ENCODE measurements at regions not wholly inside any gene's neighbourhood (a gene's known extent, or its start where the extent isn't known, plus 50 kb on each side); places are given as distances from the start of the nearest gene placed in this dataset.

DNA sequence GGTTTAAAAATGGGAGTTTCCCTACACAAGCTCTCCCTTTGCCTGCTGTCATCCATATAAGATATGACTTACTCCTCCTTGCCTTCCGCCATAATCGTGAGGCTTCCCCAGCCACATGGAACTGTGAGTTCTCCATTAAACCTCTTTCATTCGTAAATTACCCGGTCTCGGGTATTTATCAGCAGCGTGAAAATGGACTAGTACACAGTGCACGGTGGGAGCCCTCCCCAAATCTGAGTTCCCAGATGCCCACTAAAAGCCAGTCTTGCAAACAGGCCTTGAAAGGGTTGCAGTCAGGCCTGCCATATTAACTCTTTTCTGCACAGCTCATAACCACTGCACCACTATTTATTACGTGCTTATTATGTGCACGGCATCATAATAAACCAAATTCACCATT lies 400.9 kb downstream of the PRDM2 start:
- DNase-seq (ENCODE audit: low read depth in 2 of 2), result no peak

DNA sequence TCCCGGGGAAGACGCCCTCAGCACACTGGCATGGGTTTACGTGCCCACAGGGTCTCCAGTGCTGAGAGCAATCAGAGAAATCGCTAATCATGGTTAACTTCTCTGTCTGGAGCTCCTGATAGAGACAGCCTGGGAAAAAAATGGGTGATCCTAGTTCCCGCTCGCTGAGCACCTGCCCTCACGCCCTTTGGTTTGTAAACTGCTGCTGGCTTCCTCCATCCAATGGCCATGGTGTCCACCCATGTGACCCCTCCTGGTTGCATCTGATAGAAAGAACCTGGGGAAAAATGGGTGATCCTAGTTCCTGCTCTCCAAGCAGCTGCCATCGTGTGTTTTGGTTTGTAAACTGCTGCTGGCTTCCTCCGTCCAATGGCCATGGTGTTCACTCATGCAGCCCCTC lies 402.2 kb downstream of the PRDM2 start:
- no peak for DNase-seq (ENCODE audit: low read depth in 2 of 2)

DNA sequence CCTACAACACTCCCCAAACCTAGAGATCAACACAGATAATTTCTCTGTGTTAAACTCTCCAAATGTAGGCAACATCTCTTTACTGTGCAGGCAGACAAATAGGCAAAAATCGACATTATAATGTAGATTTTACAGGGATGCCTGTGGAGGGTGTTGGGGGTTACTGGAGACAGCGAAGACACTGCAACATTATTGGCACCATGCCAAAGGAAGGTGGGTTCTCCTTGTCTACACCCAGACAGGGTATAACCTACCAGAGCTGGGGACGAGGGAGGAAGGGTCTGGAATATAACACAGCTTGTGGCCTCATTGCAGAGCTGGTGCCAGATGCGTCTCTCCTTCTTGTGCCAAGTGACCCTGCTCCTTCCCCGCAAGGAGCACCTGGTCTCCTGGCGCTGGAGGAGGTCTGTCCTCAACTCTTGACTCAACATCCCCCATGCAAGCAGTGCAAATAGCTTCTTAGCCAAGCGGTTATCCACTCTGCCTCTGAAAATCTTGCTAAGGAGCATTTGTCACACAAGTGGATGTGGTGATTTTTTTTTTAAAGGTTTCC lies 404.0 kb downstream of the PRDM2 start:
- no peak for DNase-seq (ENCODE audit: low read depth in 2 of 2)

DNA sequence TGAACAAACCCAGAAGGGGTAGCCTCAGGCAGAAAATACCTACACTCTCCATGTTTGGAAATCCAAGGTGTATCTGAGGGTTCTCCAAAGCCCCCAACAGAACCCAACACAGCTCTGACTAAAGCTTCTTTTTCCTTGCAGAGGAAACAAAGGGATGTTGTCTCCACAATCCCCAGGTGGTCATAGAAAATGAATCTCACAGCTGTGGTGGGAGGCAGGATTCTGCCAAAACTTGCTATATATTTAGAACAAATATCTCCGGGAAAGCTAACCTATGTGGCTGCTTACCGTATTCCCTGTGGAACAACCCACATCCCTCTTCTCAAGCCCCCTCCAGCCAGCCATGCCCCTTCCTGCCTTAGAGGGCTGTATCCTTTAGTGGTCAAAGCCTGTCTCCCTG lies 406.1 kb downstream of the PRDM2 start:
- no peak for DNase-seq (ENCODE audit: low read depth in 2 of 2)

DNA sequence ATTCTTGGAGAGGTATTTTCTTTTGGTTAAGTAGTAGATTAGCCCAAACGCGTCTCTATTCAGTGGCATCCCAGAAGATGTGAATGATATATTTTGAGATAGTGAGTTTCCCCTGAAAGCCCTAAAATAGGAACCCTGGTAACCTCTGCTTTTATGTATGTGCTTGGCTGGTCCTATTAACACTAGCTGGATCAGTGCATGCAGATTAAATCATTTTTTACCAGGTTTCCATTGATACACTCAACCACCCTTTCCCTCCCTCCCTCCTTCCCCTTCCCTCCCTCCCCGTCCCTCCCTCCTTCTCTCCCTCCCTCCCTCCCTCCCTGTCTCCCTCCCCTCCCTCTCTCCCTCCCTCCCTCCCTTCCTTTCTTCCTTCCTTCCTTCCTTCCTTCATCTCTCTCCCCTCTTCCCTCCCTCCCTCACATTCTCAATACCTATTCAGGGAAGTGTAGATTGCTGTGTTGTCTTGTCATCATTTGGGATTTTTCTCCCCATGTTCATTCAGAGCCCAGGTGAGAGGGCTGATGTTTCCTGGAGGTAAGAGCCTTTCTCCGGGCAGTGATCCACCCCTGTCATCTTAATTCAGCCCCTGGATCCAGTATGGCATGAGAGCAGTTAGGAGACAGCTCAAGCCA lies 406.8 kb downstream of the PRDM2 start:
- DNase-seq (ENCODE audit: low read depth in 2 of 2), result no peak

DNA sequence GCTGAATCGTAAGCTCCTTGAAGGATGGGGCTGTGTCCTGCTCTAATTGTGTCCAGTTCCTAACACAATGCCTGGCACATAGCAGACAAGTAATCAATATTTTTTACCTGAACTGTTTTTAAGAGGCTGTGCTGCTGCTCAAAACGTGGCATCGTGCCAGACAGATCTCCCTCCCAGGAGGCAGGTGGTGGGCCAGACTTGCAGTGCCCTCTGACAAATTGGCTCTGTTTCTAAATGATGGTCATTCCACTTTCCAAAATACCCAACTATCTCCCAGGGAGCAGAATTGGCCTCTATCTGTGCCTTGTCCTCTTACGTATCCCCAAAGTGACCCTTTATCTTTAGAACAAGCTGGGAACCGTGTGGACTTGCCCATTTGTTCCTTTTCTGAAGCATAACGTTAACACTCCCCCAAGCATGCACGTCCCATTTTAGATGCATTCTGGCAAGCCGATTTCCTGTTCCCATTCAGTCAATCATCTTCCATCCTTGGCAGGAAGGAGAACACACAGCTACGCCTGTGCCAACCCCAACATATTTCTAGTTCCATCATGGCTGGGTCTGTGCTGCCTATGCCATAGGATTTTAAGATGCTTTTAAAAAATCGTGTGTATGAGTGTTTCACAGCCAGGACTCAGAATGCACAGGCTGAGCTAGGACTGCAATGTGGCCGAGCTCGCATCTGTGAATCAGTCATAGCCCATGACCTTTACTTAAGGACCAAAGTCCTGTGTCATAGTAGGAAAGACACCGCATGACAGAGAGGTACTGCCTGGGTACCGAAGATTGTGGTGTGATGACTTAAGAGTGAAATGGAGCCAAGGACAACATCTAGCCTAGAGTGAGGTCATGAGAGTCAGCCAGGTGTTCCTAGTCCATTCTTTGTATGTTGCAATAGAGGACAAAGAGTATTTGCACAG lies 408.6 kb downstream of the PRDM2 start:
- no peak for DNase-seq (ENCODE audit: low read depth in 2 of 2)

DNA sequence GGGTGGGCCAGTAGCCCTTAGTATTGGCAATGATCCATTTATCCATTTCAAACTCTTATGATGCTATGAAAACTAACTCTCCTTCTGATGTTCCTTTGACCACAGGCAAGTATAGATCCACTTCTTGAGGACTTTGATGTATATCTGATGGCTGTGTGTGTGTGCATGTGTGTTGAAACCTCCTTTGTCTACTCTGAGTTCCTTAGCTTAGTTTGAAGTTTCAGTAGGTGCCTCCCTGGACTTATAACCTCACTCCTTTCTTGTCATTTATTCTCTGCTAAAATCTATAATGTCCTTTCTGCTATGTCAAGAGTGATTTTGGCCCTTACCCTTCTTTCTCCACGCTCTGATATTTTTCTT lies 409.3 kb downstream of the PRDM2 start:
- DNase-seq (ENCODE audit: low read depth in 2 of 2), result no peak

DNA sequence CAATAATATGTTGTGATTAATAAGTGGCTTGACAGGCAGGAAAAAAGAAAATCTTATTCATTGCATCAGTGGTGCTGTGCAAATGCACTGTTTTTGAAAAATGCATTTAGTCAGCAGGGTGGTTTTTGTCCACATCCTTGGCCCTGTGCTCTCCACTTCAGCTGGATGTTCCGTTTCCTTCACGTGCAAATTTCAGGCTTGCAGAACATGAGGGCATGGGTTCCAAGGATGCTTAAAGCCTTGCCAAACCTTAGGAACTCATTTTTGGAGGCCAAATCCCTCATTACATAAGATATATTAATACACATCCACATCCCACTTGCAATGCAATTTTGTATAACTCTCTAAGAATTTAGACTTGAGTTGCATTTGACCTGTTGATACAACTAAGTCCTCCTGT lies 410.1 kb downstream of the PRDM2 start:
- DNase-seq (ENCODE audit: low read depth in 2 of 2), result no peak

DNA sequence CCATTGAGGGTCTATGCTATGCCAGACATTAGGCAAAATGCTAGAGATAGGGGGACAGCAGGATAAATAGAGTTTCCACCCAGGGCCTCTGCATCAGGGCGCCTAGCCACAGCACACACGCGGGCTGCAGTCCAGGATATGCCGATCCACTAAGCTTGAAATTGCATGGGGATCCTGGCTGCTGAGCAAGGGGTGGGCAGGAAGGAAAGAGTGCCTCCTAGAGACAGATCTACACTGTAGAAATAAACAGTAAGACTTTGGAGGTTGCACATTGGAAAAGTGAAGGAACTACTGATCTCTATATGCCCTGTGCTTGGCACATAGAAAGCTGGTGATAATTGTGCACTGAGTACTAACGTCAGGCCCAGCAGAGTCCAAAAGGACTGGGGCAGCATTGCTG lies 411.1 kb downstream of the PRDM2 start:
- DNase-seq (ENCODE audit: low read depth in 2 of 2), result no peak

DNA sequence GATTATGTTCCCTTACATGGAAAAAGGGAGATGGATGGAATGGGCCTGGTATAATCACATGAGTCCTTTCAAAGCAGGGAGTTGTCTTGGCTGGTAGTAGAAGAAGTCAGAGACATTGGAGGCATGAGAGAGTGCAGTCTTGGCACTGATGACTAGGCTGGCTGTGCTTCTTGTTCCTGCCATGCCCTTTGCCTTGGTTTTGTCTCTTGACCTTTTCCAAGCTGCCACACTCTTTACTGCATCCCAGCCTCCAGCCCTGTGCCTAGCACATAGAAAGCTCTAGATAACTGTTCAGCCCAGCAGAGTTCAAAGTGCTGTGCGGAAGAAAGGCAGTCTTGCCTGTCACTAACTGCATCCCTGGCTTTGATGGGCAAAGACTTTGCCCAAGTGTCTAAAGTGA lies 412.6 kb downstream of the PRDM2 start:
- DNase-seq (ENCODE audit: low read depth in 2 of 2), result no peak

DNA sequence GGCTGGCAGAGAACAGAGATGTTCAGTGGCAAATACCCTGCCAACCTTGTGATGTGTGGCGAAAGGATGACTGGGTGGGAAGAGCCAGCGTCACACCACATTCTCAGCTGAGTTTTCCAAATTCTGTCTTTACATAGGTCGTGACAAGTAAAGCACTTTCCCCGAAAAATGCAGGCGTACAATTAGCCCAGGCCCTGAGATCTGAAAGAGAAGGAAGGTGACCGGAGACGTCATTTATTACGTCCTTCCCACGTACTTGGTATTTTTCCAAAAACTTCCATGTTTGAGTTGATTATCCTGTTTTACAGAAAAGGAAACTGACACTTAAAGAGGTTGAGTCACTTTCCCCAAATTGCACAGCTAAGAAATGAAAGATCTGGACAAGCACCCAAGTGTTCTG lies 413.3 kb downstream of the PRDM2 start:
- DNase-seq (ENCODE audit: low read depth in 2 of 2), result no peak

DNA sequence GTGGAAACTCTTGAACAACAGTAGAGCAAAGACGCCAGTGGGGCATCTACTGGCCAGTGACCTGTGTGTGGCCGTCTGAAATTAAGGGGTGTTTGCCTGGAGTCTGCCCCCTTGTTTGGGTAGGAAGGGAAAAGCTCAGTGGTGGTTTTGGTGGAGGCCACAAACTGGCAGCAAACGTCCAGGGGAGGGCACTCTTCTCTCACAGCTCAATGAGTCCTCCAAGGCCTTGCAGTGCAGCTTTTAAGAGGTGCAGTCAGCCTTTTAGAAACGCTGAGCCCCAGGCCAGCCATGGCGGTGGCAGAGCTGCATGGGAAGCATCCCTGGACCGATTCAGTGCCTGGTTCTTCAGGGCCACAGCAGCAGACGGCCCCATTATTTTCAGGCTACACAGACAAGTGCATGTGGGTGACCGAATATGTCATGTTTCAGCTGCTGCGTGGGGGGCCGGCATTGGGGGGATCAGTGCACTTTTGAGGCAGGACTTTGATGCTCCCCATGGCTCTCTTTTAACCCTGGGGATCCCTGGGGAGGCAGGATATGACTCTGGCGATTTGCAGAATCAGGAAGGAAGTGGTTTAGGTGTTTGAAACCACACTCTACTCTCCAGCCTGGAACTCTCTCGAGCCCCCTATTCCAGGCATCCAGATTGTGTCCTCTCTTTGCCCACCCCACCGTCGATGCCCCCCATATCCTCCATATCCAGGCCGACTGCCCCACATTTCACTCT lies 414.0 kb downstream of the PRDM2 start:
- DNase-seq (ENCODE audit: low read depth in 2 of 2), result no peak

DNA sequence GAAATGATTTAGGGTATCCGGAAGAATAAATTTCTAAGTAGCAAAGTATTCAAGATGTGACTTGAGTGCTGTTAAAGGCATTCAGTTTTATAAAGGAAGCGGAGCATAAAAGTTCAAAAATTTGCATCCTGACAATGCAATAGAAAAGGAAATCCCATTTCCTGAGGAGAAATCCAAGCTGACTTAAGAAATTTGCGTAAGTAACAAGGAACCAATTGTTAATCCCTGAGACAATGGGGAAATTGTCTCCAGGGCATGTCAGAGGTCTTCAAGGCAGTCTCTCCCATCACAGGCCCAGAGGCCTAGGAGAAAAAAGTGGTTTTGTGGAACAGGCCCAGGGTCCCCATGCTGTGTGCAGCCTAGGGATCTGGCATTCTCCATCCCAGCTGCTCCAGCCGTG lies 416.0 kb downstream of the PRDM2 start:
- no peak for DNase-seq (ENCODE audit: low read depth in 2 of 2)

DNA sequence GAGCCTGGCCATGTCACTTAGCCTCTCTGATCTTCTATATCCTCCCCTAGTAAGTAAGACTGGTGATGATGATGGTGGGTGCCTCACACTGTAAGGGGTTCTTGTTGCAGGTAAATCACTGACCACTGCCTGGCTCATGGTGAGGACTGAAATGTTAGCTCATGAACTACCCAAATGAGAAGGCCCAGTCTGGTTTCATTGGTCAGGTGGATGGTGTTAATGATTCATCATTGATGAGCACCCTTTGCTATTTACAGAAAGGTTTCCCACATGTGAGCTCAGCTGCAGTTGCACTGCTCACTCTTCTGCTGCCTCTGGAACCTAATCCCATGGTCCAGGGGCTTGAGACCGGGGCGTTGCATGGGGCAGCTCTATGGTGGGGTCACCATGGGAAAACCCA lies 417.7 kb downstream of the PRDM2 start:
- no peak for DNase-seq (ENCODE audit: low read depth in 2 of 2)

DNA sequence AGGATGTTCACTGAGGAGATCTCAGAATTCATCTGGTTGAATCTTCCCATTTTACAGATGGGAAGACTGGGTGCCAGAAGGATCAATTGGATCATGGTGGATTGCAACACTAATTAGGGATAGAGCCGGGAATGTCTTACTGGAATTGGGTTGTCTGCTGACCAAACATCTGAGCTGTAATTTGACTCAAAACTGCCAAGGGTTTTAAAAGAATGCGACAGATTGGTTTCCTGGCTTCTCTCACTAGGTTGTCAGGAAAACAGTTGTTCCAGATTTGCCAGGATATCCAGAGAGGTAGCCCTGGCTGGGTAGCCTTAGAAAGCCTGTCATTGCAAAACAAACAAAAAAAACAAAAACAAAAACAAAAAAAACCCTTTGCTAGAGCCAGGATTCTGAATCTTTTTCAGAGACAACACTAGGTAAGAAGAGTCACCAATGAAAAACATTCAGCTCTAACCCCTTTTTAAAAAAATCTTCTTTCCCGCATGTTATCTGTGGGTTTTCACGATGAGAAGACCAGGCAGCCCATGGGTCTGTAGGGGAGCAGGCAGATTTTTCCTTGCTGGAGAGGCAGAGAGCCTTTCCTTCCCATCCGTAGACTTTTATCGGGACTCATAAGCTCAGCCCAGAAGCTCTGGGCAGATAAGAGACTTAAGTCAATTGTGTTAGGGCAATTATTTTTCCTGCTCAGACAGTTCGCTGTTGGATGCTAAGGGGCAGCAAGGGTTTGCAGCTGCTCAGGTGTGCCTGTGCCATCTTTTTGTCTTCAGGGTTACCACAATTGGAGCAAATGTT lies 418.9 kb downstream of the PRDM2 start:
- DNase-seq (ENCODE audit: low read depth in 2 of 2), result no peak

DNA sequence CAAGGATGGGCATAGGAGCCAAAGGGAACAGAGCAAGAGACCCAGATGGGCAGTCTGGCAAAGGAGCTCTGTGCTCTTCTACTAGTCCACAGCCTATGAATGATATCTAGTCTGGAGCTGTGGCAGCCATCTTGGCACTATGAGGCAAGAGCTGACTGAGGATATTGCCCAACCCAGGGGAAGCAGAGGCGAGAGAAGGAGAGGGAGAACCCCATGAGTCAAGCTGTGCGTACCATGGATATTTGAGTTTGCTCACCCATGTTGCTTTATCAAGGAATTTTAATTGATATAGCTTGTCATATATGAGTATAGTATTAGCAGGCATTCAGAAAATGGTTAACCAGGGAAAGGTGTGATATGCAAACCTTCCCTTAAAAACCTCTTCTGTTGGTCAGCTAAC lies 420.9 kb downstream of the PRDM2 start:
- no peak for DNase-seq (ENCODE audit: low read depth in 2 of 2)

DNA sequence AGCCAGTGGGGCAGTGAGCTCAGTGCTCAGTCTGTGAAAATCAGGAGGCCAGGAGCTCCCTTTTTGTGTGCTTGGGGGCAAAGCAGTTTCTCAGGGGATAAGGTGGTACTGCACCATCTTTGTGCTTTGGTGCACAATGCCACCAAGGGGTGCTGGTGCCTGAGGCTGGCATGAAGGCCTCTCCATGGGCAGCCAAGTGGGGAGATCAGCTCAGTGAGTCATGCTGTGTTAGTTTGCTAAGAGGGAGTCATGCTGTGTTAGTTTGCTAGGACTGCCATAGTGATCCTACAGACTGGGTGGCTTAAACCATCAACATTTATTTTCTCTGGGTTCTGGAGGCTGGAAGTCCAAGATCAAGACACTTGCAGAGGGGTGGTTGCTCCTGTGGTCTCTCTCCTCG lies 428.1 kb downstream of the PRDM2 start:
- no peak for DNase-seq (ENCODE audit: low read depth in 2 of 2)

DNA sequence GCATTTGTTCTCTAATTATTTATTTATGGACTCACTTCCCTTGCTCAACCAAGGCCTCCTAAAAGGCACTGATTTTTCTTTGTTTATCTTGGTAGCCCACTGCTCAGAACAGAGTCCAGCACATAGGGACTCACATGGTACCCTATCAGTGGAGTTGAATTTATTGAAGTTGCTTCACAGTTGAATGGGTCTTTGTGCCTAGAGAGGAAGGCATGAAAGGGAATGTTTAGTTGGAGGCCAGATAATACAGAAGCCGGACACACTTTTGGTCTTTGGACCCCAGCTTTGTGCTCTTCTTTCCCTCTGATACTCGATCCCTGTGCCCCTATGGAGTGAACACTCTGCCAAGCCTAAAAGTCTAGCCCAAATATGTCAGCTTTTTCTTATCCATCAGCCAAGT lies 429.0 kb downstream of the PRDM2 start:
- DNase-seq (ENCODE audit: low read depth in 2 of 2), result no peak

DNA sequence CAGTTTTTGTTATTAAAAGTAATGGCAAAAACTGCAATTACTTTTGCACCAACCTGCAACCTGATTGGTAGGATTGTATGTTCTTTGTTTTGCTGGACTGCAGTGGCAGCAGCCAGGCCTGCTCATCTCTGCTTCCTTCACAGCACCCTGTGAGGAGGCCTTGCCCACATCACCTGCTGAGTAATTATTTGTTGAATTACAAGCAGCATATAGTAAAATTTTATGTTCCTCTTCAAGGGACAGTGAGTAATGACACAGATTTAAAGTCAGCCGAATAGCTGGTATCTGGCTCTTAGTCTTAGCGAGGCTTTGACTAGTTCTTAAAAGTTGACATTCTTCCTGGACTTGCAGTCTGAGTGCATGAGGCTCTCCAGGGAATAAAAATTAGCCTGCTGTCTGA lies 435.1 kb downstream of the PRDM2 start:
- DNase-seq (ENCODE audit: low read depth in 2 of 2), result no peak

DNA sequence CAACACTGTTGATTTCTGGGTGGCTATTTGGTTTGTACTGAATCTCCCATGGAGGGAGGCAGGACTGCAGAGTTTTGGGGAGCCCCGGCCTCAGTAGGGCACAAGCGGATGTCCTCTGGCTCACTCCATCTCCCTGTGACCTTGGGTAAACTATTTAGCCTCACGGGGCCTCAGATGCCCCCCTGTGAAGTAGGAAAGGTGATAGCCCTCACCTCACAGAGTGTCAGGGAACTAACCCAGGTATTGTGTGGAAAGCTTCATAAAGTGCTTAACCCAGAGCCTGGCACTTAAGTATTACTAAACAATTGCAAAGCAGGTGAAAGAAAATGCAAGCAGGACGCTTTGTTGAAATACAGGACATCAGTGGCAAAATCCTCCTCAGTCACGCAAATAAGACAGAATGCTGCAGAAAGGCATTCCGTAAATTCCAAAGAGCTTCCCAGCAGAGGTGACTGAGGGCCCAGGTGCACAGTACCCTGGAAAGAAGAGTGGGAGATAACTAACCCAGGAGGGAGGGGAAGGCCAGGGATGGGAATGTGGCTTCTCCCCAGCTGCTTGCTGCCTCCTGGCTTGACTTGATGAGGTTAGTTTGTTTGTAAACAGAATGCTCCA lies 436.3 kb downstream of the PRDM2 start:
- no peak for DNase-seq (ENCODE audit: low read depth in 2 of 2)

DNA sequence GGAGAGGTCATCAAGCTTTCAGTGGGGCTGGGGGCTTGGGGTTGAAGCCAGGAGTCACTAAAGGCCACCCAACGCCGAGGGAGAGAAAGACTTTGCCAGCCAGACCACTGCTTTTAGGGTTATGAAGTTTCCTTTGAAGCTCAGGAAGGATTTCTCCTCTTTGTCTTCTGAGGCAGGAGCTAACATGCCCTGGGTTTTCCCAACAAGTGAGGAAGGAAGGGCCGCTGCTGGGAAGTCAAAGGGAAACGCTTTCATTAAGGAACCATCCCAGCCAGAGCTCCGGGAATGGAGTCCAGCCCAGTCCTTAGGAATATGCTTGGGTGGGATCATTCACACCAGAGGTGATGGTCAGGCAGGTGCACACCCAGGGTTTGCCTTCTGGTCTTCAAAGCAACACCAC lies 436.9 kb downstream of the PRDM2 start:
- DNase-seq (ENCODE audit: low read depth in 2 of 2), result no peak

Measured in dermis microvascular lymphatic vessel endothelial cell (primary cell).